HepG2 (cell line): ENCODE measurements at regions not wholly inside any gene's neighbourhood (a gene's known extent, or its start where the extent isn't known, plus 50 kb on each side); places are given as distances from the start of the nearest gene placed in this dataset.

Source experiments
- POLR2AphosphoS5 ChIP-seq: IDR thresholded peaks from 2 replicates; pipeline ENCODE4 v1.6.1; 2012; ENCODE audit warnings: low read depth, low read length
- TF ChIP-seq, protein P1 (sequence below): sonication (generic); formaldehyde crosslinking; IDR thresholded peaks from 2 replicates; pipeline ENCODE4 v1.5.0; 2020; ENCODE audit warnings: mild to moderate bottlenecking, missing genetic modification reagents, moderate library complexity

DNA sequence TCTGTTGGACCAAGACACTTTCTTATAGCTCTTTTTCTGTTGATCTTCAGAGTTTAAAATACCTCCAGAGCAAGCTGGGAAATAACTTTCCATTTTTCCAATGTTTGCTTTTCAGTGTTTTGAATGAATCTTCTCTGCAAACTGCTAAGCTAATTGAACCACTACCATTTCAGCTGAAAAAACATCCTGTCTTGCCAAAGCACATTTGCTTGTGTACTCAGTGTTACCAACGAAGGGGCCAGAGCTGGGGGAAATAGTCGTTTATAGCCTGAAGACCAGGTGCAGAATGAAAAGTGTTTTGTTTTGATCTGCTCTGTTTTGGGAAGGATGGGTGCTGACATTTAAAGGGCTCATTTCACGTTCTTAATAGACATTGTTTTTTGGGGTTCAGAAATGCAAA lies 88.4 kb upstream of the CLNK start:
- TF ChIP-seq, protein P1, sequence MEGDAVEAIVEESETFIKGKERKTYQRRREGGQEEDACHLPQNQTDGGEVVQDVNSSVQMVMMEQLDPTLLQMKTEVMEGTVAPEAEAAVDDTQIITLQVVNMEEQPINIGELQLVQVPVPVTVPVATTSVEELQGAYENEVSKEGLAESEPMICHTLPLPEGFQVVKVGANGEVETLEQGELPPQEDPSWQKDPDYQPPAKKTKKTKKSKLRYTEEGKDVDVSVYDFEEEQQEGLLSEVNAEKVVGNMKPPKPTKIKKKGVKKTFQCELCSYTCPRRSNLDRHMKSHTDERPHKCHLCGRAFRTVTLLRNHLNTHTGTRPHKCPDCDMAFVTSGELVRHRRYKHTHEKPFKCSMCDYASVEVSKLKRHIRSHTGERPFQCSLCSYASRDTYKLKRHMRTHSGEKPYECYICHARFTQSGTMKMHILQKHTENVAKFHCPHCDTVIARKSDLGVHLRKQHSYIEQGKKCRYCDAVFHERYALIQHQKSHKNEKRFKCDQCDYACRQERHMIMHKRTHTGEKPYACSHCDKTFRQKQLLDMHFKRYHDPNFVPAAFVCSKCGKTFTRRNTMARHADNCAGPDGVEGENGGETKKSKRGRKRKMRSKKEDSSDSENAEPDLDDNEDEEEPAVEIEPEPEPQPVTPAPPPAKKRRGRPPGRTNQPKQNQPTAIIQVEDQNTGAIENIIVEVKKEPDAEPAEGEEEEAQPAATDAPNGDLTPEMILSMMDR (CRISPR knock-in tag): no peak
- TF ChIP-seq POLR2AphosphoS5: no peak
